GM23338 (cell line): ENCODE measurements at regions not wholly inside any gene's neighbourhood (a gene's known extent, or its start where the extent isn't known, plus 50 kb on each side); places are given as distances from the start of the nearest gene placed in this dataset.
"Not testable (repeated sequence)": the region's sequence is repeated elsewhere in the genome, so short reads cannot be mapped to it uniquely, and the experiment has no call there.

Experiments used
- CREB1 ChIP-seq: fragments of 250-450 bp; sonication (Bioruptor Pico); IDR thresholded peaks from 2 replicates; pipeline ENCODE4 v1.5.0; 2020; ENCODE audit warnings: low read depth, mild to moderate bottlenecking, moderate library complexity
- CTCF ChIP-seq, 2 experiments: fragments of 200-600 bp in 1 of 2; sonication (generic) in 1 of 2; conservative IDR thresholded peaks; 2 replicates each; pipeline versions ENCODE4 v1.5.1 to v1.6.1; 2016 to 2017; ENCODE audit warnings: antibody characterized with exemption in 2 of 2, low read depth in 2 of 2, mild to moderate bottlenecking in 2 of 2, moderate library complexity in 1 of 2
- EZH2 ChIP-seq: fragments of 200-600 bp; sonication (generic); IDR thresholded peaks from one replicate; pipeline ENCODE4 v1.8.0; 2017; ENCODE audit warnings: antibody characterized with exemption, mild to moderate bottlenecking, low read depth; ENCODE audit not compliant: unreplicated experiment
- EZH2phosphoT487 ChIP-seq: fragments of 200-600 bp; sonication (generic); IDR thresholded peaks from one replicate; pipeline ENCODE4 v1.8.1; 2018; ENCODE audit warnings: antibody characterized with exemption; ENCODE audit not compliant: unreplicated experiment
- JUNB ChIP-seq: IDR thresholded peaks from one replicate; pipeline ENCODE4 v1.6.1; 2016; ENCODE audit warnings: antibody characterized with exemption; ENCODE audit not compliant: unreplicated experiment
- POLR2AphosphoS5 ChIP-seq: IDR thresholded peaks from 2 replicates; pipeline ENCODE4 v1.6.1; 2016; ENCODE audit warnings: antibody characterized with exemption, low read depth
- REST ChIP-seq: IDR thresholded peaks from one replicate; pipeline ENCODE4 v1.6.1; 2018; ENCODE audit warnings: antibody characterized with exemption; ENCODE audit not compliant: unreplicated experiment
- ZNF462 ChIP-seq: fragments of 250-450 bp; sonication (Bioruptor Pico); IDR thresholded peaks from 2 replicates; pipeline ENCODE4 v1.5.0; 2020; ENCODE audit warnings: mild to moderate bottlenecking, moderate library complexity

GRCh38 chr22:26773054-26773453 lies 115.7 kb downstream of the MIAT start:
- TF ChIP-seq CTCF (conservative IDR thresholded peaks at IDR 0.05; ENCODE audit: low read depth in 2 of 2); EZH2; POLR2AphosphoS5; REST; CREB1 (CRISPR knock-in tag); EZH2phosphoT487; ZNF462; JUNB: not testable (repeated sequence)
